IMR-90 (cell line): ENCODE measurements at regions not wholly inside any gene's neighbourhood (a gene's known extent, or its start where the extent isn't known, plus 50 kb on each side); places are given as distances from the start of the nearest gene placed in this dataset.

Experiments used
- CEBPB ChIP-seq: IDR thresholded peaks from 2 replicates; pipeline ENCODE4 v1.6.1; 2012; ENCODE audit warnings: low read depth, low read length, improper control_type of control experiment
- FOS ChIP-seq: fragments of 150-350 bp; IDR thresholded peaks from 2 replicates; pipeline ENCODE4 v1.6.1; 2016; ENCODE audit warnings: low read depth, low read length
- MAFK ChIP-seq: IDR thresholded peaks from 2 replicates; pipeline ENCODE4 v1.6.1; 2012; ENCODE audit warnings: low read depth, low read length, improper control_type of control experiment
- MAZ ChIP-seq: IDR thresholded peaks from 2 replicates; pipeline ENCODE4 v1.6.1; 2012; ENCODE audit warnings: low read depth, mild to moderate bottlenecking, low read length, improper control_type of control experiment, moderate library complexity, borderline replicate concordance
- MXI1 ChIP-seq: IDR thresholded peaks from 2 replicates; pipeline ENCODE4 v1.6.1; 2012; ENCODE audit warnings: low read depth, mild to moderate bottlenecking, low read length, moderate library complexity, borderline replicate concordance
- POLR2A ChIP-seq: IDR thresholded peaks from 2 replicates; pipeline ENCODE4 v1.6.1; 2012; ENCODE audit warnings: mild to moderate bottlenecking, low read depth, low read length
- RCOR1 ChIP-seq: IDR thresholded peaks from 2 replicates; pipeline ENCODE4 v1.6.1; 2012; ENCODE audit warnings: mild to moderate bottlenecking, low read length, improper control_type of control experiment; ENCODE audit not compliant: insufficient replicate concordance
- RFX5 ChIP-seq: IDR thresholded peaks from 2 replicates; pipeline ENCODE4 v1.8.0; 2012; ENCODE audit warnings: low read depth, mild to moderate bottlenecking, low read length, moderate library complexity
- SMC3 ChIP-seq: fragments of 150-350 bp; IDR thresholded peaks from 2 replicates; pipeline ENCODE4 v1.6.1; 2016; ENCODE audit warnings: low read depth, mild to moderate bottlenecking, antibody characterized with exemption, low read length, moderate library complexity
- TF ChIP-seq, protein P1 (sequence below): conservative IDR thresholded peaks from 2 replicates; pipeline ENCODE4 v1.5.1; 2012; ENCODE audit warnings: mild to moderate bottlenecking, low read depth, low read length, improper control_type of control experiment
- TF ChIP-seq, protein P2 (sequence below): fragments of 150-350 bp; IDR thresholded peaks from 2 replicates; pipeline ENCODE4 v1.6.1; 2016; ENCODE audit warnings: low read depth, mild to moderate bottlenecking, low read length, moderate library complexity, borderline replicate concordance

DNA sequence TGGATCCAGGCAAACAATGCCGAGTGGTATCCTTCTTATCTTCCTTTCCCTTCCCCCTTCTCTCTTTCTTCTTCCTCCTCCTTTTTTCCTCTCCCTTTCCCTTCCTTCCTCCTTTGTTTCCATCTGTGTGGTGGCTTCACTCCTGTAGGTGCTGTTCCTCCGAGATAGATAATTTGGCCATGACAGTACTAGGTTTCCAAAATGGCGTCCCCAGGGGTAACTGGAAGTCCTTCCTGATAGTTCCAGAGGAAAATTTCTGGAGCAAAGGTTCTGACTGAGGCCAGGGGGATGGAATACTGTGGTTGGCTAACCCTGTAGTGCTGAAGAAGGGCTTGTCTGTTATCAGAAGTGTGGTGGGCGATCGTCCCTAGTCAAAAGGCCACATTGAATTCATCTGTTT lies 52.5 kb upstream of the CCDC6 start:
- TF ChIP-seq, protein P1, sequence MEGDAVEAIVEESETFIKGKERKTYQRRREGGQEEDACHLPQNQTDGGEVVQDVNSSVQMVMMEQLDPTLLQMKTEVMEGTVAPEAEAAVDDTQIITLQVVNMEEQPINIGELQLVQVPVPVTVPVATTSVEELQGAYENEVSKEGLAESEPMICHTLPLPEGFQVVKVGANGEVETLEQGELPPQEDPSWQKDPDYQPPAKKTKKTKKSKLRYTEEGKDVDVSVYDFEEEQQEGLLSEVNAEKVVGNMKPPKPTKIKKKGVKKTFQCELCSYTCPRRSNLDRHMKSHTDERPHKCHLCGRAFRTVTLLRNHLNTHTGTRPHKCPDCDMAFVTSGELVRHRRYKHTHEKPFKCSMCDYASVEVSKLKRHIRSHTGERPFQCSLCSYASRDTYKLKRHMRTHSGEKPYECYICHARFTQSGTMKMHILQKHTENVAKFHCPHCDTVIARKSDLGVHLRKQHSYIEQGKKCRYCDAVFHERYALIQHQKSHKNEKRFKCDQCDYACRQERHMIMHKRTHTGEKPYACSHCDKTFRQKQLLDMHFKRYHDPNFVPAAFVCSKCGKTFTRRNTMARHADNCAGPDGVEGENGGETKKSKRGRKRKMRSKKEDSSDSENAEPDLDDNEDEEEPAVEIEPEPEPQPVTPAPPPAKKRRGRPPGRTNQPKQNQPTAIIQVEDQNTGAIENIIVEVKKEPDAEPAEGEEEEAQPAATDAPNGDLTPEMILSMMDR, result no peak
- TF ChIP-seq MXI1 (no peak), SMC3 (no peak), RFX5 (no peak), FOS (no peak), MAFK (no peak), POLR2A (no peak), RCOR1 (no peak), CEBPB (no peak), MAZ (no peak)
- TF ChIP-seq, protein P2, sequence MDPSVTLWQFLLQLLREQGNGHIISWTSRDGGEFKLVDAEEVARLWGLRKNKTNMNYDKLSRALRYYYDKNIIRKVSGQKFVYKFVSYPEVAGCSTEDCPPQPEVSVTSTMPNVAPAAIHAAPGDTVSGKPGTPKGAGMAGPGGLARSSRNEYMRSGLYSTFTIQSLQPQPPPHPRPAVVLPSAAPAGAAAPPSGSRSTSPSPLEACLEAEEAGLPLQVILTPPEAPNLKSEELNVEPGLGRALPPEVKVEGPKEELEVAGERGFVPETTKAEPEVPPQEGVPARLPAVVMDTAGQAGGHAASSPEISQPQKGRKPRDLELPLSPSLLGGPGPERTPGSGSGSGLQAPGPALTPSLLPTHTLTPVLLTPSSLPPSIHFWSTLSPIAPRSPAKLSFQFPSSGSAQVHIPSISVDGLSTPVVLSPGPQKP, result no peak
